Endothelial cell of umbilical vein (primary cell): ENCODE measurements at regions not wholly inside any gene's neighbourhood (a gene's known extent, or its start where the extent isn't known, plus 50 kb on each side); places are given as distances from the start of the nearest gene placed in this dataset.

ENCODE experiments used
- EZH2 ChIP-seq: IDR thresholded peaks from 2 replicates; pipeline ENCODE4 v1.6.1; 2012; ENCODE audit warnings: borderline replicate concordance, low read depth, mild to moderate bottlenecking, moderate library complexity, low read length, inconsistent platforms; ENCODE audit not compliant: severe bottlenecking
- FOS ChIP-seq: IDR thresholded peaks from 2 replicates; pipeline ENCODE4 v1.6.1; 2011; ENCODE audit warnings: mild to moderate bottlenecking, low read length, moderate library complexity, borderline replicate concordance; ENCODE audit not compliant: insufficient read depth
- GATA2 ChIP-seq: IDR thresholded peaks from 2 replicates; pipeline ENCODE4 v1.7.0; 2011; ENCODE audit warnings: low read depth, mild to moderate bottlenecking, moderate library complexity, mixed read lengths, low read length; ENCODE audit not compliant: insufficient read length, insufficient read depth
- JUN ChIP-seq: IDR thresholded peaks from 2 replicates; pipeline ENCODE4 v1.6.1; 2011; ENCODE audit warnings: borderline replicate concordance, low read depth; ENCODE audit not compliant: insufficient read length, insufficient read depth
- MYC ChIP-seq: IDR thresholded peaks from one replicate; pipeline ENCODE4 v1.6.1; 2011; ENCODE audit warnings: mild to moderate bottlenecking, low read depth, low read length
- POLR2A ChIP-seq: IDR thresholded peaks from 2 replicates; pipeline ENCODE4 v1.6.1; 2012; ENCODE audit warnings: low read depth, mild to moderate bottlenecking, control low read depth, low read length
- POLR2AphosphoS5 ChIP-seq: IDR thresholded peaks from 2 replicates; pipeline ENCODE4 v1.6.1; 2012; ENCODE audit warnings: low read depth, mild to moderate bottlenecking, control low read depth, low read length, moderate library complexity; ENCODE audit not compliant: insufficient read depth
- TF ChIP-seq, protein P1 (sequence below), 2 donors: IDR thresholded peaks; 1 replicate in 1 of 2; 2 replicates in 1 of 2; pipeline ENCODE4 v1.5.1; 2011; ENCODE audit warnings: low read length in 2 of 2, mild to moderate bottlenecking in 2 of 2, moderate library complexity in 2 of 2, control low read depth in 1 of 2, inconsistent platforms in 1 of 2, low read depth in 1 of 2; ENCODE audit not compliant: insufficient read depth in 1 of 2; ENCODE audit errors: extremely low read depth in 1 of 2
- TF ChIP-seq, protein P2 (sequence below): IDR thresholded peaks from 2 replicates; pipeline ENCODE4 v1.6.1; 2011; ENCODE audit not compliant: insufficient read depth, insufficient read length

DNA sequence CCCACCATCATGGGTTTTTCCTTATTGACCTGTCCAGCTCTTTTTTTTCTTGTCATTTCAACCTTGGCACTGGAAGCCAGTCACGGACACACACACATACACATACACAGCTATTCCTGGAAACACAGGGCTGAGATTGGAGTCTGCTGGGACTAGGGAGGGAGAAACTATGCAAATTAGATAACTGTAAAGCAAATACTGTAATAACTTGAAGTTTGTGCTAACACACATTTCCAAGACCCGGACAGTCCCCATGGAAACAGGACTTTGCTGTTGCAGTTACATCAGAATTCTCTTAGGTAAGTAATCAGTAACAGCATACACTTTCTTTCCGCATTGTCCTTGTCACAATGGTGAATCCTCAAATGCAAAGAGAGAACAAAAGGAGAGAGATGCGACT is 304.4 kb downstream of the KBTBD8 start:
- TF ChIP-seq POLR2AphosphoS5: no peak
- TF ChIP-seq JUN: no peak
- TF ChIP-seq EZH2: no peak
- TF ChIP-seq, protein P1, sequence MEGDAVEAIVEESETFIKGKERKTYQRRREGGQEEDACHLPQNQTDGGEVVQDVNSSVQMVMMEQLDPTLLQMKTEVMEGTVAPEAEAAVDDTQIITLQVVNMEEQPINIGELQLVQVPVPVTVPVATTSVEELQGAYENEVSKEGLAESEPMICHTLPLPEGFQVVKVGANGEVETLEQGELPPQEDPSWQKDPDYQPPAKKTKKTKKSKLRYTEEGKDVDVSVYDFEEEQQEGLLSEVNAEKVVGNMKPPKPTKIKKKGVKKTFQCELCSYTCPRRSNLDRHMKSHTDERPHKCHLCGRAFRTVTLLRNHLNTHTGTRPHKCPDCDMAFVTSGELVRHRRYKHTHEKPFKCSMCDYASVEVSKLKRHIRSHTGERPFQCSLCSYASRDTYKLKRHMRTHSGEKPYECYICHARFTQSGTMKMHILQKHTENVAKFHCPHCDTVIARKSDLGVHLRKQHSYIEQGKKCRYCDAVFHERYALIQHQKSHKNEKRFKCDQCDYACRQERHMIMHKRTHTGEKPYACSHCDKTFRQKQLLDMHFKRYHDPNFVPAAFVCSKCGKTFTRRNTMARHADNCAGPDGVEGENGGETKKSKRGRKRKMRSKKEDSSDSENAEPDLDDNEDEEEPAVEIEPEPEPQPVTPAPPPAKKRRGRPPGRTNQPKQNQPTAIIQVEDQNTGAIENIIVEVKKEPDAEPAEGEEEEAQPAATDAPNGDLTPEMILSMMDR (IDR thresholded peaks at IDR 0.05; ENCODE audit: extremely low read depth in 1 of 2, insufficient read depth in 1 of 2, low read depth in 1 of 2, low read length in 2 of 2): no peak
- TF ChIP-seq POLR2A: no peak
- no peak for TF ChIP-seq FOS
- TF ChIP-seq, protein P2, sequence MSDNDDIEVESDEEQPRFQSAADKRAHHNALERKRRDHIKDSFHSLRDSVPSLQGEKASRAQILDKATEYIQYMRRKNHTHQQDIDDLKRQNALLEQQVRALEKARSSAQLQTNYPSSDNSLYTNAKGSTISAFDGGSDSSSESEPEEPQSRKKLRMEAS: no peak
- no peak for TF ChIP-seq GATA2
- no peak for TF ChIP-seq MYC
